ENCODE measurements at regions not wholly inside any gene's neighbourhood (a gene's known extent, or its start where the extent isn't known, plus 50 kb on each side); places are given as distances from the start of the nearest gene placed in this dataset.
"Not testable (repeated sequence)": the region's sequence is repeated elsewhere in the genome, so short reads cannot be mapped to it uniquely, and the experiment has no call there.

GRCh38 chr5:1636208-1636770 lies 112.5 kb upstream of the LPCAT1 start:
- not testable (repeated sequence) for DNase-seq

DNA sequence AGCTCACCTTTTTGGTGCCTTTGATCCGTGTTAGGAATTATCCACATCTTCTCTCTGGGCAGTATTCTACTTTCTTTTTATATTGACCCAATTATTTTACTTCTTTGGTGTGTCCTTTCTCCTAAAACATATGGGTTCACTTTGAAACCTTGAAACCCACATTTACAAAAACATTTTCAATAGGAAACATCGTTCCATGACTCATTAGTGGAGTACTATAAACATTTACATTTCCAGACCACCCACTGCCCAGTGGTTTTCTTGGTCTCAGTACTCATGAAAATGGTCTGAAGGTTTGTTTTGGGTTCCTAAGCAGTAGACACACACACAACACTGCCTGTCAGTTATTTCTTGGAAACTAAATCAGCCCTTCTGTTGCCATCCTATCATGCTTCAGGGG lies 111.7 kb upstream of the LPCAT1 start:
- DNase-seq, result not testable (repeated sequence)

DNA sequence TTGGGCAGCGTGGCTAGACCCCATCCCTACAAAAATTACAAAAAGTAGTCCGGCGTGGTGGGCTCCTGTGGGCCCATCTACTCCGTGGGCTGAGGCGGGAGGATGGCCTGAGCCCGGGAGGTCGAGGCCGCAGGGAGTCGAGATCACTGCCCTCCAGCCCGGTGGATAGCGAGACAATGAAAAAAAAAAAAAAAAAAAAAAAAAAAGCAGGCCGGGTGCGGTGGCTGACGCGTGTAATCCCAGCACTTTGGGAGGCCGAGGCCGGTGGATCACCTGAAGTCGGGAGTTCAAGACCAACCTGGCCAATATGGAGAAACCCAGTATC lies 110.5 kb upstream of the LPCAT1 start:
- DNase-seq, result no peak

DNA sequence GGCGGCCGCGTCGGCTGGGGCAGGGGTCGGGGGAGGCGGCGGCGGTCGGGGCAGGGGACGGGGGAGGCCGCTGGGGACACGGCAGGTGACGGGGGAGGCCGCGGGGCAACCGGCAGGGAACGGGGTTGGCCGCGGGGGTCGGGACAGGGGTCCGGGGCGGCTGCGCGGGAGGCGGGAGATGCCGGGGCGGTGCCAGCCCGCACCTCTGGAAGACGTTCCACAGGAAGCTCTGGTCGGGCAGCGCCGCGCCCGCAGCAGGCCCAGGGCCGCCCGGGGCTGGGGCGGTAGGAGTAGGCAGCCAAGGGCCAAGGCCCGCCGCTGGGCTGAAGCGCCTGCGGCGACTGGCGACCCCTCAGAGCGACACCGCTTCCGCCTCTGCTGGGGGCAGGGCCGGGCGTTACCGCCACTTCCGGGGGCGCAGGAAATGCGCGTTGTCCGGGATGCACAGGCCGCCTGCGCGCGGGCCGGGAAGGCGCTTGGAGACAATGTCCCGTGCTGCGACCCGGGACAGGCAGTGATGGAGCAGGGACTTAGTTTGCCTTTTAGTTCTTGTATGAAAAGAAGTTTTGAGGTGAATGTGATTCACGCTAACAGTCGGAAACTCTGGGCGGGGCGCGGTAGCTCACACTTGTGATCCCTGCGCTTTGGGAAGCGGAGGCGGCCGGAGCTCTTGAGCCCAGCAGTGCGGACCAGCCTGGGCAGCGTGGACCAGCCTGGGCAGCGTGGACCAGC lies 110.0 kb upstream of the LPCAT1 start:
- peak; percentile 94 for DNase-seq

DNA sequence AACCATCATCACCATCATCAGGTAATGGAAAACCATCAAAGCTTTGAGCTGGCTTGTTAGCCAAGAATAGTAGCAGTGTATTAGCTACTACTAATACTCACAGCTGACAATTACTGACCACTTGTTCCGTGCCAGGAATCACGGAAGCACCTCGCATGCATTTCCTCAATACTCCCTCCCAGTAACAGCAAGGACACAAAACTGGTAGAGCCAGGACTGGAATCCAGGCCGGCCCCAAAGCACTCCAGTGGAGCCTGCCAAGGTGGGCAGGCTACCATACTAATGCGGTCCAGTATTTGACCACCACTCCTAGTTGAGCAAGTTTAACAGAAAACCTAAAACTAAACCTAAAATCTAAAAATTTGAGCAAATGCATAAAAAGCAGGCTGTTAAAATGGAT lies 107.2 kb upstream of the LPCAT1 start:
- not testable (repeated sequence) for DNase-seq

- not testable (repeated sequence) for DNase-seq
Measured at GRCh38 chr5:1626397-1626796, 102.6 kb upstream of the LPCAT1 start.

DNA sequence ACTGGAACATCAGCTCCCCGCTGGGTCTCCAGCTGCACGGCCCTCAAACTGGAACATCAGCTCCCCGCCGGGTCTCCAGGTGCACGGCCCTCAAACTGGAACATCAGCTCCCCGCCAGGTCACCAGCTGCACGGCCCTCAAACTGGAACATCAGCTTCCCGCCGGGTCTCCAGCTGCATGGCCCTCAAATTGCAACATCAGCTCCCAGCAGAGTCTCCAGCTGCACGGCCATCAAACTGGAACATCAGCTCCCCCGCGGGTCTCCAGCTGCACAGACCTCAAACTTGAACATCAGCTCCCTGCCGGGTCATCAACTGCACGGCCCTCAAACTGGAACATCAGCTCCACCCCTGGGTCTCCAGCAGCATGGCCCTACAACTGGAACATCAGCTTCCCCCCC lies 95.8 kb upstream of the LPCAT1 start:
- not testable (repeated sequence) for DNase-seq

DNA sequence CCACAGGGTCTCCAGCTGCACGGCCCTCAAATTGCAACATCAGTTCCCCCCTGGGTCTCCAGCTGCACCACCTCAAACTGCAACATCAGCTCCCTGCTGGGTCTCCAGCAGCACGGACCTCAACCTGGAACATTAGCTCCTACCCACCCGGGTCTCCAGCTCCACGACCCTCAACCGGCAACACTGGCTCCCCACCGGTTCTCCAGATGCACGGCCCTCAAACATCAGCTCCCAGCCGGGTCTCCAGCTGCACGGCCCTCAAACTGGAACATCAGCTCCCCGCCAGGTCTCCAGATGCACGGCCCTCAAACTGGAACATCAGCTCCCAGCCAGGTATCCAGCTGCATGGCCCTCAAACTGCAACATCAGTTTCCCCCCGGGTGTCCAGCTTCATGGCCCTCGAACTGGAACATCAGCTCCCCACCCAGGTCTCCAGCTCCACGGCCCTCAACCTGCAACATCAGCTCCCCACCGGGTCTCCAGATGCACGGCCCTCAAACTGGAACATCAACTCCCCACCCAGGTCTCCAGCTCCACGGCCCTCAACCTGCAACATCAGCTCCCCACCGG lies 94.6 kb upstream of the LPCAT1 start:
- DNase-seq, result not testable (repeated sequence)

DNA sequence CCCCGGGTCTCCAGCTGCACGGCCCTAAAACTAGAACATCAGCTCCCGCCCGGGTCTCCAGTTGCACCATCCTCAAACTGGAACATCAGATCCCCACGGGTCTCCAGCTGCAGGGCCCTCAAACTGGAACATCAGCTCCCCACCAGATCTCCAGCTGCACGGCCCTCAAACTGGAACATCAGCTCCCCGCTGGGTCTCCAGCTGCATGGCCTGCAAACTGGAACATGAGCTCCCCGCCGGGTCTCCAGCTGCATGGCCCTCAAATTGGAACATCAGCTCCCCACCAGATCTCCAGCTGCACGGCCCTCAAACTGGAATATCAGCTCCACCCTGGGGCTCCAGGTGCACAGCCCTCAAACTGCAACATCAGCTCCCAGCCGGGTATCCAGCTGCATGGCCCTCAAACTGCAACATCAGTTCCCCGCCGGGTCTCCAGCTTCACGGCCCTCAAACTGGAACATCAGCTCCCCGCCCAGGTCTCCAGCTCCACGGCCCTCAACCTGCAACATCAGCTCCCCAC lies 93.5 kb upstream of the LPCAT1 start:
- not testable (repeated sequence) for DNase-seq

- not testable (repeated sequence) for DNase-seq
Measured at GRCh38 chr5:1613515-1613914, 89.8 kb upstream of the LPCAT1 start.

DNA sequence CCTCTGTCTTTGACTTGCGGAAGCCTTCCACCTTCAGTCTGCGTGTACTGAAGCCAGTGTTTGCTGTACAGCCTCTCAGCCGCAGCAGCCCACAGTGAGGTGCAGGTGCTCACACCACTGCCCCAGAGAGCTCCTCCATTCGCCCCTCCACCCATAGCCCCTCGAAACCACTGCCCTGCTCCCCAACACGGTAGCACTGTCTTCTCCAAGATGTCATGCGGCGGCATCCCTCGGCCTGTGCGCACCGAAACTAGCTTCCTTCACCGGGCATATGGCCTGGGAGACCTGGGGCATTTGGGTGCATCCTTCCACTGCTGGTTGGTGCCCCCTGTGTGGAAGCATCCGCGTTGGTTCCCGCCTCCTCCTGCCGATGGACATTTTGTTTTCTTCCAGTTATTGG lies 86.8 kb upstream of the LPCAT1 start:
- not testable (repeated sequence) for DNase-seq

DNA sequence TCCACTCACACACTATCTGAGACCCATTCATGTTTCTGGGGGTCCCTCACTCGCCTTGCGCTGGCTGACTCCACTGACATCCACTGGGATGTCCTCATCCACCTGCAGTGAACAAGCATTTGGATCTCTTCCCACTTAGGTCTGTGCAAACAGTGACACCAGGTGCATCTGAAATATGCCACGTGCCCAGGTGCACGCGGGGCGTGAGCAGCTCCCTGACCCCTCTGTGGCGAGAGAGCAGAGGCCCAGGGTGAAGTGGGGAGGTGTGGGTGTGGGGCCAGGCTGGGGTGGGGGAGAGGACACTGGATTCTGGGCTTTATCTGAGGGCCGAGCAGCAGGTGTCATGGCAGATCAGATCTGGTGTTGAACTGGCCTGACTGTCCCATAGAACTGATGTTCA lies 85.4 kb upstream of the LPCAT1 start:
- DNase-seq, result not testable (repeated sequence)

DNA sequence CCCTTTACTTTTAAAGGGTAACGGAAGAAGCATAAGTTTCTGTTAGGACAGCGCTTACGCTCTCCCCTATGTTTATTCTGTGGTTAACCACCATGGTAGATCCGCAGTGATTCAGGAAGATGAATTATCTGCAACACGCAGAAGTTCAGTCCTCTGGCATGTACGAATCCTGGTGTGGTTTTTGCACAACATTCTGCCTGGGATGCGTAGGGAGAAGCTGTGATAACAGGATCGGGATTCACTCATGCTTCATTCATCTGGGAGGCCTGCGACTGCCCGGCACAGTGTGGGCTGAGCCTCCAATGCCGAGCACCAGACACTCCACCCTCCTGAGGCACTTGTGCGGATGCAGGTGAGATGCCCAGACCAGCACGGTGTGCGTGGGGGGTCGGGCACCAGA lies 84.6 kb upstream of the LPCAT1 start:
- not testable (repeated sequence) for DNase-seq

- DNase-seq, result not testable (repeated sequence)
Measured at GRCh38 chr5:1606951-1607350, 83.2 kb upstream of the LPCAT1 start.

DNA sequence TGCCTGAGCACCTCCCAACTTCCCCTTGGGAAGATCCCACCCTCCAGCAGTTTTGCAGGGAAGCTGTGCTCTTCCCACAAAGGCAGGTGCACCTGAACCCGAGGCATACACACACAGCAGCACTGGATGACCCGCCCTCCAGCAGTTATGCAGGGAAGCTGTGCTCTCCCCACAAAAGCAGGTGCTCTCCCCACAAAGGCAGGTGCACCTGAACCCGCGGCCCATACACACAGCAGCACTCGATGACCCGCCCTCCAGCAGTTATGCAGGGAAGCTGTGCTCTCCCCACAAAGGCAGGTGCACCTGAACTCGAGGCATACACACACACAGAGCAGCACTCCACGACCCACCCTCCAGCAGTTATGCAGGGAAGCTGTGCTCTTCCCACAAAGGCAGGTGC lies 80.2 kb upstream of the LPCAT1 start:
- DNase-seq, result not testable (repeated sequence)

- not testable (repeated sequence) for DNase-seq
Measured at GRCh38 chr5:1601565-1601964, 77.8 kb upstream of the LPCAT1 start.

DNA sequence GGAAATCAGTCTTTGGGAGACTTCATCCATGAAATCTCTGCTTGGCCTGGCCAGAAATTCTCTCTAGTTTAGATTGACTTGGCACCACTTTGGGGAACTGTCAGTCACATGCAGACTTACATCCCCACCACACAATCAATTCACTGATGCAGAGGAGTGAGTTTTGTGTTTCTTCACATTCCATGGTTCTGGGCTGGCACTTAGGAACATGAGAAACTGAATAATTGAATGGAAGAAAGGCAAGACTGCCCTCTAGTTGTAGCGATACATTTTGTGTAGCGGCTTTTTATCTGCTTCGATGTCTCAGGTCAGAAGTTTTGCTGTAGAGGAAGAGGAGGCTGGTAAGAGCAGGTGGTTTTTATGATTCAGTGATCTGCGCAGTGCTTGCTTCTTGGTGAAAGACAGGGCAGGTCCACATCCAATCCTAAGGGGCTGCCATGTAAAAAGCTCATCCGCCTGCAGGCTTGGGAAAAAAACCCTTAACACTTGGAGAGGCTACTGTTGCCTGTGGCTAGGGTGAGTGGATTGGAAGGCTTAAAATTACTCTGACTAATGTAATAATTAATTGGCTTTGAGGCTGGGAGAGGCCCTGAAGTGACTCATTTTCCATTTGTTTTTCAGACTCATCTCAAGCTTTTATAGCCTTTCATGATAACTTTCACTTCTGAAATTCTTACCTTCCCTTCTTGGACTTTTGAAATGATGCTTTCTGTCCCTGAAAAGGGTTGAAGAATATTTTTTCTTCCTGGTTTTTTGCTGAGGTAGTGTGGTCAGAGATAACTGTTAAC lies 75.4 kb upstream of the LPCAT1 start:
- peak; percentile 15 for DNase-seq

GRCh38 chr5:1597093-1597473 lies 73.3 kb upstream of the LPCAT1 start:
- DNase-seq, result not testable (repeated sequence)

GRCh38 chr5:1596462-1597092 lies 72.8 kb upstream of the LPCAT1 start:
- not testable (repeated sequence) for DNase-seq

GRCh38 chr5:1594357-1595106 lies 70.8 kb upstream of the LPCAT1 start:
- DNase-seq, result peak; percentile 88

- no peak for DNase-seq
Measured at GRCh38 chr5:1593903-1594356, 70.2 kb upstream of the LPCAT1 start.

All from right kidney (tissue), 1 donor.